Psoas muscle (tissue), 7 donors: ENCODE measurements at regions not wholly inside any gene's neighbourhood (a gene's known extent, or its start where the extent isn't known, plus 50 kb on each side); places are given as distances from the start of the nearest gene placed in this dataset.

Source experiments
- ATAC-seq, 4 donors: fragments of 200-7000 bp; cut with Tn5 transposase; one replicate each; pipeline ENCODE4 v1.9.1; 2020; ENCODE audit warnings: moderate library complexity in 3 of 4, mild to moderate bottlenecking in 2 of 4
- DNase-seq, 2 donors: peaks; one replicate each; pipeline ENCODE4 v3.0.0-alpha.2; 2020
- H3K27ac ChIP-seq: fragments of 200-600 bp; one replicate; pipeline ENCODE4 v1.8.0; 2022
- H3K27me3 ChIP-seq, 3 donors: fragments of 200-600 bp in 1 of 3; one replicate each; pipeline versions ENCODE4 v1.6.1 to v1.8.0; 2013 to 2022; ENCODE audit warnings: low read length in 2 of 3, mild to moderate bottlenecking in 2 of 3, moderate library complexity in 1 of 3; ENCODE audit not compliant: insufficient read depth in 3 of 3
- H3K36me3 ChIP-seq, 2 donors: fragments of 200-600 bp in 1 of 2; one replicate each; pipeline versions ENCODE4 v1.6.1 to v1.8.0; 2013 to 2022; ENCODE audit warnings: low read depth in 1 of 2, mild to moderate bottlenecking in 1 of 2, moderate library complexity in 1 of 2; ENCODE audit not compliant: insufficient read depth in 1 of 2
- H3K4me1 ChIP-seq: fragments of 200-600 bp; one replicate; pipeline ENCODE4 v1.8.0; 2022
- H3K4me3 ChIP-seq: fragments of 200-600 bp; one replicate; pipeline ENCODE4 v1.8.0; 2022; ENCODE audit warnings: mild to moderate bottlenecking
- H3K9me3 ChIP-seq: fragments of 200-600 bp; one replicate; pipeline ENCODE4 v1.8.0; 2022
- CTCF ChIP-seq: fragments of 200-600 bp; IDR thresholded peaks from one replicate; pipeline ENCODE4 v1.8.0; 2022; ENCODE audit warnings: antibody characterized with exemption
- WGBS, 3 donors: extraction: QIAGEN DNeasy Blood & Tissue Kit; methylation state at CpG; one replicate each; pipeline versions ENCODE4 v1.1.6 to v1.1.7; 2013; 5-methylcytosine and 5-hydroxymethylcytosine counted together
- intact Hi-C, 2 donors: fragments of 100-400 bp; cut with DNase I; formaldehyde crosslinking; loops; one replicate each; pipeline versions ENCODE4 v1.11.0 to v1.14.2; 2022
- donor health status: healthy with polysubstance abuse.
- donor health status: DM: no; HTN: no; CAD: no; lungs with moderate emphysema.
- donor health status: Bipolar disorder and iron deficiency.
- donor health status: healthy.
- donor health status: DM: yes; HTN: yes; CAD: no.
- donor health status: DM: no; HTN: no; CAD: no.
- donor health status: DM: yes; HTN: yes; CAD: no.

DNA sequence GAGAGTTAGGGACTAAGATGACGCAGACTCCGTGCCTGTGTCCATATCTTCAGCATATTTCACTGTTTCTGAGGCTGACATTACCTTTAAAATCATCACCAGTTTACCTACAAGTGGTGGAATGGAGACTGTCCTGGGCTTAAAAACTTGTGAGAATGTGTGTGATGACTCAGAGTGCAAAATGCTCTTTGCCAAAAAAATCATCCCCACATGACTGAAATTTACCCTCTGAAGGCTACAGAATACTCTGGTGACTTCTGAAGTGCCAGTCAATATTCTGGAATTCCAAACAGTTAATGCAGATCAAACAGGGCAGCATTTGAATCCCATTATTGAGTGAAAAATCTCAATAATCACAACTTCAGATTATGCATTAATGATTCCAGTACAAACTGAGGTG, 901.4 kb downstream of the EFNB2 start:
- Histone ChIP-seq H3K4me1 (no peaks in the 10 kb centered on the region), H3K27me3 (no peaks in the 10 kb centered on the region), H3K4me3 (no peak overlapping the region), H3K27ac (no peak overlapping the region), H3K9me3 (no peaks in the 10 kb centered on the region), H3K36me3 (no peaks in the 10 kb centered on the region)
- TF ChIP-seq CTCF: no peak
- intact Hi-C loops: no loop called here
- DNase-seq (no peak), ATAC-seq (no peak)
- 89 to 91% (median 89%) methylated on average over 2 of the region's 2 CpGs for WGBS, 3 donors

DNA sequence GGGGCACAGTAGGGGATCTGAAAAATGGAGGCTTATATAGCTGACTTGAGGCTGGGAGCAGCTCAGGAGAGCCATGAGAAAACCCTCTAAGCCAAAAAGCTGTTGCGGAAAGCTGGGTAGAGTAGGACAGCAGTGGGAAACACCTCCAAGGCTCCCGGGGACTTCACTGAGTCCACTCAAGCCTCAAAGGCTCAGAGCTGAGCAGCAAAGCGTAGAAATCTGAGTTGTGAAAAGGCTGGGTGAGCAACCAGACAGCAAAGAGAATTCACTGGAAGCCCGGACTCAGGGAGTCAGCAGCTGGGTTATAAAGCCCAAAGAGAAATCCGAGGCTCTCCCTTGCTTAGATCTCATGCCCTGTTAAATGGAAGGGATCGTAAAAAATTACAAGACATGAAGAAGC, 905.0 kb downstream of the EFNB2 start:
- WGBS, 3 donors: 64 to 73% (median 65%) methylated on average over 6 of the region's 6 CpGs
- no peak for TF ChIP-seq CTCF
- no peaks in the 10 kb centered on the region for H3K36me3 ChIP-seq
- no peak for ATAC-seq
- H3K4me3 ChIP-seq: no peak overlapping the region
- no peaks in the 10 kb centered on the region for H3K4me1 ChIP-seq
- H3K27ac ChIP-seq: no peak overlapping the region
- intact Hi-C loops: no loop called here
- no peaks in the 10 kb centered on the region for H3K9me3 ChIP-seq
- no peak for DNase-seq
- no peaks in the 10 kb centered on the region for H3K27me3 ChIP-seq

DNA sequence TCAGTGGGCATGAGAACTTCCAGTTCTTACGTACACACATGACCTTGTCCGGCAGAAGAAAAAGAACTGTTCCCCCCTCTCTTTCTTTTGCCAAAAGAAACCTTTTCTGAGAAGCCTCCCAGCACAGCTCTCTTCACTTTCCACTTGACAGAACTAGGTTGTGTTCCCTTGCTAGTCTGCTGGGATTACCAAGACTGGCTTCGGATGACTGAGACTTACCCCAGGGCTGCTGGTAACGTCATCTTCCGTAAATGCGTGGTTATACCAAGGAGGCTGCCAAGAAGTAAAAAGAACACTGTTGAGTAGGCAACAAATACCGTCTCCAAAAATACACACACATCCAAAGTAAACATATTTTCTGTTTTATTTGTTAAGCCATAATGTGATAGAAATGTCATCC, 908.2 kb downstream of the EFNB2 start:
- 76 to 87% (median 82%) methylated on average over 7 of the region's 7 CpGs for whole genome bisulfite sequencing, 3 donors

GRCh38 chr13:105625691-105626090, 909.8 kb downstream of the EFNB2 start:
- no peak for TF ChIP-seq CTCF

More for the DNA sequence above, 908.2 kb downstream of the EFNB2 start:
- H3K9me3 ChIP-seq: no peaks in the 10 kb centered on the region
- intact Hi-C loops: no loop called here
- no peak for DNase-seq
- TF ChIP-seq CTCF: no peak
- no peak overlapping the region for H3K4me3 ChIP-seq
- ATAC-seq: no peak
- no peaks in the 10 kb centered on the region for H3K4me1 ChIP-seq
- no peaks in the 10 kb centered on the region for H3K27me3 ChIP-seq
- H3K36me3 ChIP-seq: no peaks in the 10 kb centered on the region
- H3K27ac ChIP-seq: no peak overlapping the region

DNA sequence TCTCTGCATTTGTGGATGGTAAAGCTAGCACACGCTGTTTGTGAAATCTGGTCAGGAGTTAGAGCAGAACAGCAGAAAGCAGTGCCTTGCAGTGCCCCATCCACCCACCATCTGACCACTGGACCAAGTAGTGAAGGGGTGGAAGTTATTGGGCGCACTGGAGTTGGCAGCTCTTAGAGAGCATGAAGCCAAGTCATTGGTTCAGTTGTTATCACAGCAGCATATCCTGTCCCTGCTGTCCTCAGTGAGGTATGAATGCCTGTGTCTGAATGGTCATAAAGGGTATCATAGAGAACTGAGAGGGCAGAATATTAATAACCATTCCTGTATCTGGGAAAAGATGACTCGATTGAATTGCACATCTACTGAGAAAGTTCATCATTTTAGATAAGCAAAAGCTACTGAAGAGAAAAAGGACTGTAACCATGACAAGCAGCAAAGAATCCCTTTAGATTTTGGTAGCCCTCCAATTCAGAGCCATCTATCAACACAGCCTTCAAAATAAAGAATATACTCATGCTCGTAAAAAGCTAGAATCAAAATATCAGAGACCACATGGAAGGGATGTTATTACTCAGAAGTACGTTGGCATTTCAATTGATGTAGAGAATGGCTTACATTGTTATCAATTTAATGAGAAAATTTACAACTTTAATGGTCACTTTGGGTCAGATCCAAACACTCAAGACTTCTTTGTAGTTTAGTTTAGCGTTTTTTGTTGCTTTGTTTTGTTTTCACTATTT, 919.0 kb downstream of the EFNB2 start:
- Histone ChIP-seq H3K9me3 (no peaks in the 10 kb centered on the region), H3K4me3 (no peak overlapping the region), H3K27me3 (no peaks in the 10 kb centered on the region), H3K4me1 (no peaks in the 10 kb centered on the region), H3K36me3 (no peaks in the 10 kb centered on the region), H3K27ac (no peak overlapping the region)
- WGBS, 3 donors: 74 to 82% (median 77%) methylated on average over 6 of the region's 6 CpGs
- ATAC-seq (no peak), DNase-seq (no peak)
- intact Hi-C loops: no loop called here
- no peak for TF ChIP-seq CTCF

More at GRCh38 chr13:105625691-105626090, 909.8 kb downstream of the EFNB2 start:
- Histone ChIP-seq H3K27me3 (no peaks in the 10 kb centered on the region), H3K9me3 (no peaks in the 10 kb centered on the region), H3K27ac (no peak overlapping the region), H3K36me3 (no peaks in the 10 kb centered on the region), H3K4me3 (no peak overlapping the region), H3K4me1 (no peaks in the 10 kb centered on the region)
- ATAC-seq (no peak), DNase-seq (no peak)
- whole genome bisulfite sequencing, 3 donors: 77 to 79% (median 78%) methylated on average over 2 of the region's 2 CpGs
- intact Hi-C loops: no loop called here
